Neural progenitor cell (in vitro differentiated cells): ENCODE measurements at regions not wholly inside any gene's neighbourhood (a gene's known extent, or its start where the extent isn't known, plus 50 kb on each side); places are given as distances from the start of the nearest gene placed in this dataset.

Experiments
- EZH2 ChIP-seq: fragments of 200-600 bp; sonication (generic); IDR thresholded peaks from 2 replicates; pipeline ENCODE4 v1.6.1; 2017; ENCODE audit warnings: antibody characterized with exemption, mild to moderate bottlenecking, moderate library complexity
- EZH2phosphoT487 ChIP-seq: fragments of 200-600 bp; sonication (generic); IDR thresholded peaks from 2 replicates; pipeline ENCODE4 v1.6.1; 2017; ENCODE audit warnings: antibody characterized with exemption
- TF ChIP-seq, protein P1 (sequence below): fragments of 200-600 bp; sonication (generic); IDR thresholded peaks from 2 replicates; pipeline ENCODE4 v1.5.1; 2017; ENCODE audit warnings: antibody characterized with exemption, mild to moderate bottlenecking

DNA sequence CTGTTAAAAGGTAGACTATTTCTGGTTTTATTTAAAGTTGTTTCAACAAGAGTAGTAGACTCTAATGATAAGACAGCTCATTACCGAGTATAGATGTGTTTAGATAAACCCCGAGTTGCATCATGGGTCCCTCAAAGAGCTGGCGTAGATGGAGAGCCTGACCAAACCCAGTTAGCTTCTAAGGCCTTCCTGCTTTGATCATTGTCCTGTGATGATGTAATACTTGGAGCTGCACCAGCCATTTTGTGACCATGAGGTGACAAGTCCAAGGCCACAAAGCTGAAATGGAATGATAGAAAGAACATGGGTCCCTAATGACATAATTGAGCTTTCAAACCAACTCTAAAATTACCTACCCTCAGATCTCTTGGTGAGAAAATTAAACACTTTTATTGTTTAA, 66.6 kb upstream of the TAB3 start:
- TF ChIP-seq, protein P1, sequence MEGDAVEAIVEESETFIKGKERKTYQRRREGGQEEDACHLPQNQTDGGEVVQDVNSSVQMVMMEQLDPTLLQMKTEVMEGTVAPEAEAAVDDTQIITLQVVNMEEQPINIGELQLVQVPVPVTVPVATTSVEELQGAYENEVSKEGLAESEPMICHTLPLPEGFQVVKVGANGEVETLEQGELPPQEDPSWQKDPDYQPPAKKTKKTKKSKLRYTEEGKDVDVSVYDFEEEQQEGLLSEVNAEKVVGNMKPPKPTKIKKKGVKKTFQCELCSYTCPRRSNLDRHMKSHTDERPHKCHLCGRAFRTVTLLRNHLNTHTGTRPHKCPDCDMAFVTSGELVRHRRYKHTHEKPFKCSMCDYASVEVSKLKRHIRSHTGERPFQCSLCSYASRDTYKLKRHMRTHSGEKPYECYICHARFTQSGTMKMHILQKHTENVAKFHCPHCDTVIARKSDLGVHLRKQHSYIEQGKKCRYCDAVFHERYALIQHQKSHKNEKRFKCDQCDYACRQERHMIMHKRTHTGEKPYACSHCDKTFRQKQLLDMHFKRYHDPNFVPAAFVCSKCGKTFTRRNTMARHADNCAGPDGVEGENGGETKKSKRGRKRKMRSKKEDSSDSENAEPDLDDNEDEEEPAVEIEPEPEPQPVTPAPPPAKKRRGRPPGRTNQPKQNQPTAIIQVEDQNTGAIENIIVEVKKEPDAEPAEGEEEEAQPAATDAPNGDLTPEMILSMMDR: no peak
- TF ChIP-seq EZH2 (no peak), EZH2phosphoT487 (no peak)
